ENCODE measurements at regions not wholly inside any gene's neighbourhood (a gene's known extent, or its start where the extent isn't known, plus 50 kb on each side); places are given as distances from the start of the nearest gene placed in this dataset.

DNA sequence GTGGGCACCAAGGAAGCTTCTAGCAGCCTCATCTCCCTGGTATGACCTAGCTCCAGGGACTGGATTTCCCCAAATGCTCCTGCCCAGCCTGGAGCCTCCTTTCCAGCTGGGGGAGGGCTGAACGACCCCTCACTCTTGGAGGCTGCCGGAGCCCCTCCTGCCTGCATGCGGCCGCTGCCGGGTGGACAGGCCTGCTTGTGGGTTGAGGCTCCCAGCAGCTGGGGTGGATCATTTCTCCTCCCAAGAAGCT is 213.6 kb downstream of the SEC14L1 start:
- no peak for DNase-seq
- 90% methylated on average over 5 of the region's 5 CpGs; no CpG with 5 or more reads in 1 of the 2 donors for WGBS, 2 donors
- Histone ChIP-seq H3K36me3 (no peaks in the 10 kb centered on the region), H3K9me3 (no peaks in the 10 kb centered on the region), H3K4me3 (no peak overlapping the region), H3K4me1 (peaks cover 21 to 30% (median 24%) of the 10 kb centered on the region in 4 donors), H3K27ac (peak overlapping the region in 1 of 4 donors; percentile 64), H3K27me3 (no peaks in the 10 kb centered on the region)
- TF ChIP-seq EP300 (IDR thresholded peaks at IDR 0.05) (no peak), POLR2AphosphoS5 (IDR thresholded peaks at IDR 0.05) (no peak), POLR2A (IDR thresholded peaks at IDR 0.05) (no peak)
- TF ChIP-seq, protein P1, sequence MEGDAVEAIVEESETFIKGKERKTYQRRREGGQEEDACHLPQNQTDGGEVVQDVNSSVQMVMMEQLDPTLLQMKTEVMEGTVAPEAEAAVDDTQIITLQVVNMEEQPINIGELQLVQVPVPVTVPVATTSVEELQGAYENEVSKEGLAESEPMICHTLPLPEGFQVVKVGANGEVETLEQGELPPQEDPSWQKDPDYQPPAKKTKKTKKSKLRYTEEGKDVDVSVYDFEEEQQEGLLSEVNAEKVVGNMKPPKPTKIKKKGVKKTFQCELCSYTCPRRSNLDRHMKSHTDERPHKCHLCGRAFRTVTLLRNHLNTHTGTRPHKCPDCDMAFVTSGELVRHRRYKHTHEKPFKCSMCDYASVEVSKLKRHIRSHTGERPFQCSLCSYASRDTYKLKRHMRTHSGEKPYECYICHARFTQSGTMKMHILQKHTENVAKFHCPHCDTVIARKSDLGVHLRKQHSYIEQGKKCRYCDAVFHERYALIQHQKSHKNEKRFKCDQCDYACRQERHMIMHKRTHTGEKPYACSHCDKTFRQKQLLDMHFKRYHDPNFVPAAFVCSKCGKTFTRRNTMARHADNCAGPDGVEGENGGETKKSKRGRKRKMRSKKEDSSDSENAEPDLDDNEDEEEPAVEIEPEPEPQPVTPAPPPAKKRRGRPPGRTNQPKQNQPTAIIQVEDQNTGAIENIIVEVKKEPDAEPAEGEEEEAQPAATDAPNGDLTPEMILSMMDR (IDR thresholded peaks at IDR 0.05) = no peak
- no peak for ATAC-seq (ENCODE audit: low FRiP score in 2 of 2)

DNA sequence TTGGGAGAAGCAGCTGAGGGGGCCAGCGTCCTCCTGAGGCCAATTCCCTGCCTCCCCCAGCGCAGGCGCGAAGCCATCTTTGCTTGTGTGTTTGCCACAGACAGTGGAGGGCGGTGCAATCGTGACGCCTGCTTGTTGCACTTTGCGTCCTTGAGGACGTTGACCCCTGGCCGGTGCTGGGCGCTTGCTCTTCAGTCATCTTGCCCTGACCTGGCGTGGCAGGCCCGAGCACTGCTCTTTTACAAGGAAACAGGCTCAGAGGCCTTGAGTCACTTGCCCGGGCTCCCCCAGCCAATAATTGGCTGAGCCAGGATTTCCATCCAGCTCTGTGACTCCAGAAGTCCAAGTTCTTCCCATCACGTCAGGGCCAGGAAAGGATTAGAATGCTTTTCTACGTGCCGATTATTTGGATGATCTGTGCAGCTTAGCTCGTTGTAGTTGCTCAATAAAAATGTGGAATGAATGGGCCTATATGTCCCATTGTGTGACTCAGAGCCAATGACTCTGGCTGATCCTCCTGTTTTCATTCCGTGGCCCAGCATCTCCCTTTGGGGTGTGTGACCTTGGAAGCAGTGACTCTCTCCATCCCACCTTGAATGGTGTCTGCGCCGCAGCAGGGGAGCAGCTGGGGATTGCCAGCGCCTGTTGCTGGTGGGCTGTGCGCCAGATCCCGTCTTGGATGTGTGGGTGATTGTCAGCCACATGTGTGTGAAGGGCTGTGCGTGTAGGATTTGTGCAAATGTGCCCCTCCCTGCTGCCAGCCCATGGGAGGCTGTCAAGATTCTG is 214.1 kb downstream of the SEC14L1 start:
- peak; percentile 24 to 78 for DNase-seq
- WGBS, 2 donors = 82 to 88% methylated on average over 12 to 25 of the region's 25 CpGs

GRCh38 chr17:77356109-77356689 is 215.4 kb downstream of the SEC14L1 start:
- Histone ChIP-seq H3K27me3 (no peaks in the 10 kb centered on the region), H3K9me3 (no peaks in the 10 kb centered on the region), H3K4me3 (no peak overlapping the region), H3K36me3 (no peaks in the 10 kb centered on the region), H3K4me1 (peaks cover 7 to 17% (median 13%) of the 10 kb centered on the region in 4 donors), H3K27ac (peak overlapping the region in 2 of 4 donors; percentile 39 to 46)
- TF ChIP-seq EP300 (IDR thresholded peaks at IDR 0.05) (no peak), POLR2AphosphoS5 (IDR thresholded peaks at IDR 0.05) (no peak), POLR2A (IDR thresholded peaks at IDR 0.05) (no peak)
- TF ChIP-seq, protein P1 (IDR thresholded peaks at IDR 0.05) = no peak
- ATAC-seq (ENCODE audit: low FRiP score in 2 of 2) = no peak
- DNase-seq = peak in 1 of 2 donors; percentile 14
- 79 to 80% methylated on average over 11 to 15 of the region's 15 CpGs for WGBS, 2 donors

More for the DNA sequence above, 214.1 kb downstream of the SEC14L1 start:
- Histone ChIP-seq H3K9me3 (no peaks in the 10 kb centered on the region), H3K36me3 (no peaks in the 10 kb centered on the region), H3K27me3 (no peaks in the 10 kb centered on the region), H3K27ac (peak overlapping the region in 1 of 4 donors; percentile 64), H3K4me1 (peaks cover 21 to 30% (median 24%) of the 10 kb centered on the region in 4 donors), H3K4me3 (no peak overlapping the region)
- peak in 1 of 2 donors; percentile 72 for ATAC-seq (ENCODE audit: low FRiP score in 2 of 2)
- TF ChIP-seq, protein P1 (IDR thresholded peaks at IDR 0.05) = no peak
- TF ChIP-seq POLR2A (IDR thresholded peaks at IDR 0.05) (no peak), EP300 (IDR thresholded peaks at IDR 0.05) (no peak), POLR2AphosphoS5 (IDR thresholded peaks at IDR 0.05) (no peak)

- 83% methylated on average over 8 of the region's 8 CpGs for WGBS, 2 donors
- Histone ChIP-seq H3K4me1 (peaks cover 2 to 11% (median 8%) of the 10 kb centered on the region in 4 donors), H3K9me3 (no peaks in the 10 kb centered on the region), H3K27ac (no peak overlapping the region), H3K4me3 (no peak overlapping the region), H3K27me3 (no peaks in the 10 kb centered on the region), H3K36me3 (no peaks in the 10 kb centered on the region)
- peak in 1 of 2 donors; percentile 17 for DNase-seq
- ATAC-seq (ENCODE audit: low FRiP score in 2 of 2) = no peak
- no peak for TF ChIP-seq POLR2AphosphoS5 (IDR thresholded peaks at IDR 0.05)
- TF ChIP-seq, protein P1 (IDR thresholded peaks at IDR 0.05) = no peak
- TF ChIP-seq EP300 (IDR thresholded peaks at IDR 0.05) = no peak
- TF ChIP-seq POLR2A (IDR thresholded peaks at IDR 0.05) = no peak
Observed at GRCh38 chr17:77356690-77357201, 216.0 kb downstream of the SEC14L1 start.

Measured in upper lobe of left lung (tissue), 6 donors.